Endodermal cell (in vitro differentiated cells): ENCODE measurements at regions not wholly inside any gene's neighbourhood (a gene's known extent, or its start where the extent isn't known, plus 50 kb on each side); places are given as distances from the start of the nearest gene placed in this dataset.
"Not testable (repeated sequence)": the region's sequence is repeated elsewhere in the genome, so short reads cannot be mapped to it uniquely, and the experiment has no call there.

Source experiments
- DNase-seq: peaks from one replicate; pipeline ENCODE4 v3.0.0-alpha.2; 2017
- H3K27ac ChIP-seq: 2 replicates; pipeline ENCODE4 v1.5.1; 2013; ENCODE audit warnings: mild to moderate bottlenecking, low read depth, low read length, moderate library complexity
- H3K27me3 ChIP-seq: 2 replicates; pipeline ENCODE4 v1.6.1; 2013; ENCODE audit warnings: mild to moderate bottlenecking, low read length, moderate library complexity; ENCODE audit not compliant: insufficient read depth, control insufficient read depth, poor library complexity, severe bottlenecking
- H3K36me3 ChIP-seq: 2 replicates; pipeline ENCODE4 v1.7.0; 2013; ENCODE audit warnings: mild to moderate bottlenecking, low read length, moderate library complexity; ENCODE audit not compliant: control insufficient read depth, insufficient read depth
- H3K4me1 ChIP-seq: one replicate; pipeline ENCODE4 v1.7.0; 2013; ENCODE audit warnings: low read length; ENCODE audit not compliant: control insufficient read depth, insufficient read depth
- H3K4me3 ChIP-seq: 2 replicates; pipeline ENCODE4 v1.5.1; 2013; ENCODE audit warnings: mild to moderate bottlenecking, low read length, moderate library complexity
- H3K9ac ChIP-seq: 2 replicates; pipeline ENCODE4 v1.6.1; 2013; ENCODE audit warnings: mild to moderate bottlenecking, low read length, moderate library complexity; ENCODE audit not compliant: poor library complexity, severe bottlenecking; ENCODE audit errors: extremely low read depth
- H3K9me3 ChIP-seq: 2 replicates; pipeline ENCODE4 v1.6.1; 2013; ENCODE audit warnings: mild to moderate bottlenecking, low read length, moderate library complexity; ENCODE audit not compliant: control insufficient read depth
- H3K27ac Mint-ChIP-seq: 2 replicates; pipeline ENCODE4 v1.8.0; 2020; ENCODE audit warnings: mixed read lengths
- H3K27me3 Mint-ChIP-seq: 2 replicates; pipeline ENCODE4 v1.8.0; 2021; ENCODE audit warnings: mild to moderate bottlenecking, mixed read lengths; ENCODE audit not compliant: insufficient read depth
- H3K36me3 Mint-ChIP-seq: 2 replicates; pipeline ENCODE4 v1.8.0; 2020; ENCODE audit warnings: low read depth, mixed read lengths
- H3K4me1 Mint-ChIP-seq: 2 replicates; pipeline ENCODE4 v1.8.0; 2020; ENCODE audit warnings: mixed read lengths
- H3K4me3 Mint-ChIP-seq: 2 replicates; pipeline ENCODE4 v1.8.0; 2020; ENCODE audit warnings: mild to moderate bottlenecking, moderate library complexity, mixed read lengths
- H3K9me3 Mint-ChIP-seq: 2 replicates; pipeline ENCODE4 v1.8.0; 2020; ENCODE audit warnings: mild to moderate bottlenecking, mixed read lengths
- WGBS, 2 experiments: methylation state at CpG; one replicate each; pipeline versions ENCODE4 v1.1.5 to v1.1.7; 2013; ENCODE audit warnings: missing lambda C conversion rate in 2 of 2, mixed read lengths in 1 of 2; ENCODE audit not compliant: insufficient coverage in 1 of 2, insufficient read length in 1 of 2; 5-methylcytosine and 5-hydroxymethylcytosine counted together
- TF ChIP-seq, protein P1 (sequence below): fragments of 200-600 bp; sonication (generic); conservative IDR thresholded peaks from 2 replicates; pipeline ENCODE4 v1.5.0; 2021; ENCODE audit warnings: antibody characterized with exemption, mild to moderate bottlenecking

DNA sequence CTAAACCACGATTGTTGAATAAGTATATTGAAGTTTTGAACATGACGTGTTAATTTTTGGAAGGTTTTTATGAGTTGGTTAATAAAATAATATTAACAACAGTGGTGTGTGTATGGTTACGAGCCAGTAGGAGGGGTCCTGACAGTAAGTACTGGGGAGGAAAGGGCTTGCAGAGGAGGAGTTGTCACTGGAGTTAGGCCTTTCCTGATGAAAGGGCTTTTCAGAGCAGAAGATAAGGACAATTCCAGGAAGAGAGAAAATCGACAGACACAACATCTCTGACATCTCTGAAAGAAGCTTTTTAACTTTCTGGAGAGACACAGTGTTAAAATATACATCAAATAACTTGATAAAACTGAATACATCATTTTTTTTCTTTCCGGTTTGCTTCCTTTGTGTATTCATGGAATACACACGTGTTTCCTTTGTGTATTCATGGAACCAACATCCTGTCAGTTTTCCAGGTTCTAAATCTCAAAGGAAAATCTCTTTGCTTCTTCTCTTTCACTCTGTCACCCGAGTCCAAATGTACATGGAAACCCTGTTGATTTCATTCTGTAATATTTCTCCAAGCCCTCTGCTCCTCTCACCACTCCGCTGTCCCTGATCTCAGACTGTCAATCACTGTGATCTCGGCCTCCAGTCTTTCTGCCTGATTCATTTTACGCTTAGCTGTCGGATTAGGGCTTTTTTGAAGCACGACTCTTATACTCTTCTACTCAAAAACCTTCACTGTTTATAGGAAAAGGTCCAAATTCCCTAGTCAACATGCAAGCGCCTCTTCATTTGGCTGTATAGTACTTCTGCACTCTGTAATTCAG is 374.4 kb downstream of the DLEU7 start:
- Histone ChIP-seq H3K4me1 (no peaks in the 10 kb centered on the region), H3K9ac (no peak overlapping the region), H3K27ac (no peak overlapping the region), H3K4me3 (no peak overlapping the region), H3K27me3 (no peaks in the 10 kb centered on the region), H3K36me3 (no peaks in the 10 kb centered on the region), H3K9me3 (no peaks in the 10 kb centered on the region)
- no peaks in the 10 kb centered on the region for H3K27me3 Mint-ChIP-seq
- H3K9me3 Mint-ChIP-seq = no peaks in the 10 kb centered on the region
- peaks cover 3% of the 10 kb centered on the region for H3K4me1 Mint-ChIP-seq
- no peak overlapping the region for H3K27ac Mint-ChIP-seq
- WGBS, 2 experiments = 85 to 87% methylated on average over 13 of the region's 13 CpGs
- TF ChIP-seq, protein P1, sequence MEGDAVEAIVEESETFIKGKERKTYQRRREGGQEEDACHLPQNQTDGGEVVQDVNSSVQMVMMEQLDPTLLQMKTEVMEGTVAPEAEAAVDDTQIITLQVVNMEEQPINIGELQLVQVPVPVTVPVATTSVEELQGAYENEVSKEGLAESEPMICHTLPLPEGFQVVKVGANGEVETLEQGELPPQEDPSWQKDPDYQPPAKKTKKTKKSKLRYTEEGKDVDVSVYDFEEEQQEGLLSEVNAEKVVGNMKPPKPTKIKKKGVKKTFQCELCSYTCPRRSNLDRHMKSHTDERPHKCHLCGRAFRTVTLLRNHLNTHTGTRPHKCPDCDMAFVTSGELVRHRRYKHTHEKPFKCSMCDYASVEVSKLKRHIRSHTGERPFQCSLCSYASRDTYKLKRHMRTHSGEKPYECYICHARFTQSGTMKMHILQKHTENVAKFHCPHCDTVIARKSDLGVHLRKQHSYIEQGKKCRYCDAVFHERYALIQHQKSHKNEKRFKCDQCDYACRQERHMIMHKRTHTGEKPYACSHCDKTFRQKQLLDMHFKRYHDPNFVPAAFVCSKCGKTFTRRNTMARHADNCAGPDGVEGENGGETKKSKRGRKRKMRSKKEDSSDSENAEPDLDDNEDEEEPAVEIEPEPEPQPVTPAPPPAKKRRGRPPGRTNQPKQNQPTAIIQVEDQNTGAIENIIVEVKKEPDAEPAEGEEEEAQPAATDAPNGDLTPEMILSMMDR = no peak
- no peaks in the 10 kb centered on the region for H3K36me3 Mint-ChIP-seq
- no peak for DNase-seq
- H3K4me3 Mint-ChIP-seq = no peak overlapping the region

DNA sequence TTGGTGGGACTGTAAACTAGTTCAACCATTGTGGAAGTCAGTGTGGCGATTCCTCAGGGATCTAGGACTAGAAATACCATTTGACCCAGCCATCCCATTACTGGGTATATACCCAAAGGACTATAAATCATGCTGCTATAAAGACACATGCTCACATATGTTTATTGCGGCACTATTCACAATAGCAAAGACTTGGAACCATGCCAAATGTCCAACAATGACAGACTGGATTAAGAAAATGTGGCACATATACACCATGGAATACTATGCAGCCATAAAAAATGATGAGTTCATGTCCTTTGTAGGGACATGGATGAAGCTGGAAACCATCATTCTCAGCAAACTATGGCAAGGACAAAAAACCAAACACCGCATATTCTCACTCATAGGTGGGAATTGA is 370.4 kb downstream of the DLEU7 start:
- not testable (repeated sequence) for H3K27ac Mint-ChIP-seq, H3K36me3 ChIP-seq, H3K27ac ChIP-seq, H3K4me1 Mint-ChIP-seq, DNase-seq, H3K27me3 ChIP-seq, H3K9ac ChIP-seq, H3K4me3 ChIP-seq, H3K4me3 Mint-ChIP-seq, H3K9me3 Mint-ChIP-seq, H3K27me3 Mint-ChIP-seq, H3K4me1 ChIP-seq, H3K9me3 ChIP-seq, H3K36me3 Mint-ChIP-seq
- 67% methylated on average over 1 of the region's 3 CpGs; no CpG with 5 or more reads in 1 of the 2 experiments for WGBS, 2 experiments

DNA sequence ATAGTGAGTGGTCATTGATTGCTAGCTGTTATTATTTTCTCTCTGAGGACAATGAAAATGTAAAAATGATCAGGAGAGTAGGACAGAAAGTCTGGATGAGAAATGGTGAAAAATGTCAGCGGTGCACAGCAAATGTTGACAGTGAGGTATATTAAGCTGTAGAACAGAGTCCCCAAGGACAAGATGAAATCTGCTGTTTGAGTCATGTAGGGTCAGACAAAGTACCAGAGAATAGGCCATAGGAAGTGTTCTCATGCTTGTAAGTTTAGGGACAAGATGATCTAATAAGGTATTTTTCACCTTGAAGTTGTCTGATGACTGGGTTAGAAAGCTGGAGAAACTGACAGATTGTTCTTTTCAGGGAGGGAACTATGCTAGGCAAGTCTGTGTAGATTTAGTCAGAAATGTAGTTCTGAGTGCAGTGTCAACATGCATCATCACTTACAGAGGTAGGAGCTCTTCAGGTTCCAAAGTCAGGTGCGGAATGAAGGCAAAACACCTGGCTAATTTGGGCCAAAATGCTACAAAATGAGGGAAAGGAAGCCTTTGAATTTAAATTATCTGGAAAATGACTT is 369.3 kb downstream of the DLEU7 start:
- no peak for DNase-seq
- no peak overlapping the region for H3K27ac Mint-ChIP-seq
- no peak overlapping the region for H3K9ac ChIP-seq

More for the DNA sequence above, 369.3 kb downstream of the DLEU7 start:
- H3K4me3 Mint-ChIP-seq = no peak overlapping the region
- no peak overlapping the region for H3K4me3 ChIP-seq
- H3K4me1 ChIP-seq = no peaks in the 10 kb centered on the region
- H3K27ac ChIP-seq = no peak overlapping the region
- no peaks in the 10 kb centered on the region for H3K9me3 ChIP-seq
- H3K27me3 Mint-ChIP-seq = no peaks in the 10 kb centered on the region
- H3K27me3 ChIP-seq = no peaks in the 10 kb centered on the region
- H3K36me3 ChIP-seq = no peaks in the 10 kb centered on the region
- no peaks in the 10 kb centered on the region for H3K36me3 Mint-ChIP-seq
- H3K4me1 Mint-ChIP-seq = no peaks in the 10 kb centered on the region
- no peaks in the 10 kb centered on the region for H3K9me3 Mint-ChIP-seq
- 94 to 96% methylated on average over 2 of the region's 2 CpGs for WGBS, 2 experiments
- TF ChIP-seq, protein P1 = no peak
